PFSK-1 (cell line): ENCODE measurements at regions not wholly inside any gene's neighbourhood (a gene's known extent, or its start where the extent isn't known, plus 50 kb on each side); places are given as distances from the start of the nearest gene placed in this dataset.

Experiments
- FOXP2 ChIP-seq: optimal IDR thresholded peaks from 2 replicates; pipeline ENCODE3; 2011; ENCODE audit warnings: borderline replicate concordance, control low read depth, inconsistent platforms; ENCODE audit not compliant: insufficient read depth; ENCODE audit errors: extremely low read length, extremely low read depth
- POLR2AphosphoS5 ChIP-seq: IDR thresholded peaks from 2 replicates; pipeline ENCODE4 v1.6.1; 2012; ENCODE audit warnings: low read depth, mild to moderate bottlenecking, control low read depth, low read length, moderate library complexity
- REST ChIP-seq, 2 experiments: IDR thresholded peaks; 2 replicates each; pipeline versions ENCODE4 v1.6.1 to v1.8.0; 2011 to 2012; ENCODE audit warnings: low read depth in 2 of 2, low read length in 2 of 2, control low read depth in 1 of 2, inconsistent platforms in 1 of 2, mild to moderate bottlenecking in 1 of 2, moderate library complexity in 1 of 2; ENCODE audit not compliant: insufficient read depth in 1 of 2
- SIN3A ChIP-seq: IDR thresholded peaks from 2 replicates; pipeline ENCODE4 v1.6.1; 2012; ENCODE audit warnings: mild to moderate bottlenecking, low read length, moderate library complexity, borderline replicate concordance; ENCODE audit not compliant: insufficient read depth
- TAF1 ChIP-seq: IDR thresholded peaks from 2 replicates; pipeline ENCODE4 v1.6.1; 2012; ENCODE audit warnings: low read length, control low read depth, borderline replicate concordance; ENCODE audit not compliant: insufficient read depth

- TF ChIP-seq POLR2AphosphoS5 (no peak), FOXP2 (no peak), REST (IDR thresholded peaks at IDR 0.05; ENCODE audit: insufficient read depth in 1 of 2, low read depth in 2 of 2, low read length in 2 of 2) (no peak), SIN3A (no peak), TAF1 (no peak)
Observed at GRCh38 chr11:115996125-115996807, 492.1 kb upstream of the CADM1 start.

- no peak for TF ChIP-seq REST (IDR thresholded peaks at IDR 0.05; ENCODE audit: insufficient read depth in 1 of 2, low read depth in 2 of 2, low read length in 2 of 2)
- TF ChIP-seq SIN3A = no peak
- no peak for TF ChIP-seq TAF1
- no peak for TF ChIP-seq POLR2AphosphoS5
- no peak for TF ChIP-seq FOXP2
Observed at GRCh38 chr11:115993590-115993989, 489.4 kb upstream of the CADM1 start.

GRCh38 chr11:115990004-115990447 lies 485.8 kb upstream of the CADM1 start:
- no peak for TF ChIP-seq POLR2AphosphoS5

GRCh38 chr11:115985896-115986295 lies 481.7 kb upstream of the CADM1 start:
- TF ChIP-seq SIN3A (no peak), POLR2AphosphoS5 (no peak), REST (IDR thresholded peaks at IDR 0.05; ENCODE audit: insufficient read depth in 1 of 2, low read depth in 2 of 2, low read length in 2 of 2) (no peak)

- no peak for TF ChIP-seq TAF1
- TF ChIP-seq REST (IDR thresholded peaks at IDR 0.05; ENCODE audit: insufficient read depth in 1 of 2, low read depth in 2 of 2, low read length in 2 of 2) = no peak
- no peak for TF ChIP-seq SIN3A
- TF ChIP-seq FOXP2 = no peak
- no peak for TF ChIP-seq POLR2AphosphoS5
Observed at GRCh38 chr11:115984228-115984627, 480.0 kb upstream of the CADM1 start.
